Neural cell (in vitro differentiated cells): ENCODE measurements at regions not wholly inside any gene's neighbourhood (a gene's known extent, or its start where the extent isn't known, plus 50 kb on each side); places are given as distances from the start of the nearest gene placed in this dataset.

ENCODE experiments used
- H2AFZ ChIP-seq: fragments of 200-600, 300-800 bp; sonication (generic), shearing (Covaris generic); 2 replicates; pipeline ENCODE4 v1.6.0; 2014; ENCODE audit warnings: low read depth, mild to moderate bottlenecking, antibody characterized with exemption, low read length, moderate library complexity
- H3F3A ChIP-seq: fragments of 200-600 bp; shearing (Covaris generic); 2 replicates; pipeline ENCODE4 v1.6.1; 2016; ENCODE audit warnings: mild to moderate bottlenecking, moderate library complexity, mixed read lengths, antibody characterized with exemption, low read length; ENCODE audit not compliant: insufficient read depth, poor library complexity, severe bottlenecking
- H3K27ac ChIP-seq: fragments of 200-600, 300-800 bp; sonication (generic), shearing (Covaris generic); 2 replicates; pipeline ENCODE4 v1.5.1; 2014; ENCODE audit warnings: mild to moderate bottlenecking, low read length, moderate library complexity
- H3K27me3 ChIP-seq: fragments of 300-800, 200-600 bp; sonication (generic), shearing (Covaris generic); 2 replicates; pipeline ENCODE4 v1.6.0; 2014; ENCODE audit warnings: mild to moderate bottlenecking, low read depth, low read length, moderate library complexity; ENCODE audit not compliant: insufficient read depth
- H3K36me3 ChIP-seq: fragments of 300-800, 200-600 bp; sonication (generic), shearing (Covaris generic); 2 replicates; pipeline ENCODE4 v1.5.1; 2014; ENCODE audit warnings: mild to moderate bottlenecking, antibody characterized with exemption, low read length, moderate library complexity; ENCODE audit not compliant: insufficient read depth
- H3K4me2 ChIP-seq: fragments of 300-800, 200-600 bp; sonication (generic), shearing (Covaris generic); 2 replicates; pipeline ENCODE4 v1.6.0; 2014; ENCODE audit warnings: mild to moderate bottlenecking, low read length
- H3K4me3 ChIP-seq: fragments of 300-800, 200-600 bp; sonication (generic), shearing (Covaris generic); 2 replicates; pipeline ENCODE4 v1.5.1; 2014; ENCODE audit warnings: mild to moderate bottlenecking, low read length, moderate library complexity
- H3K79me2 ChIP-seq: fragments of 200-600 bp; shearing (Covaris generic); replicated peaks from 2 replicates; pipeline ENCODE4 v1.6.0; 2014; ENCODE audit warnings: mild to moderate bottlenecking, low read length, moderate library complexity; ENCODE audit not compliant: insufficient read depth
- H3K9ac ChIP-seq: fragments of 300-800, 200-600 bp; sonication (generic), shearing (Covaris generic); 2 replicates; pipeline ENCODE4 v1.6.1; 2016; ENCODE audit warnings: mild to moderate bottlenecking, low read length, mixed read lengths
- H3K9me2 ChIP-seq: fragments of 200-600 bp; shearing (Covaris generic); 2 replicates; pipeline ENCODE4 v1.6.1; 2016; ENCODE audit warnings: mild to moderate bottlenecking, low read length, mixed read lengths; ENCODE audit not compliant: insufficient read depth
- H3K9me3 ChIP-seq: fragments of 200-600, 300-800 bp; sonication (generic), shearing (Covaris generic); 2 replicates; pipeline ENCODE4 v1.6.1; 2016; ENCODE audit warnings: mild to moderate bottlenecking, mixed run types, low read length, moderate library complexity, mixed read lengths
- H4K20me1 ChIP-seq: fragments of 200-600 bp; shearing (Covaris generic); 2 replicates; pipeline ENCODE4 v1.6.1; 2016; ENCODE audit warnings: mild to moderate bottlenecking, mixed run types; ENCODE audit not compliant: insufficient read depth
- CTCF ChIP-seq: fragments of 450-650 bp; IDR thresholded peaks from 2 replicates; pipeline ENCODE4 v1.5.1; 2014; ENCODE audit warnings: antibody characterized with exemption, mild to moderate bottlenecking, moderate library complexity; ENCODE audit not compliant: poor library complexity, severe bottlenecking
- EP300 ChIP-seq: fragments of 450-650 bp; conservative IDR thresholded peaks from 2 replicates; pipeline ENCODE4 v1.6.1; 2014; ENCODE audit warnings: antibody characterized with exemption, mild to moderate bottlenecking, moderate library complexity; ENCODE audit not compliant: poor library complexity, severe bottlenecking
- EZH2 ChIP-seq: fragments of 200-600, 300-800 bp; shearing (Covaris generic), sonication (generic); IDR thresholded peaks from 2 replicates; pipeline ENCODE4 v1.6.1; 2014; ENCODE audit warnings: antibody characterized with exemption, low read length, borderline replicate concordance, mild to moderate bottlenecking; ENCODE audit not compliant: insufficient read depth, poor library complexity, severe bottlenecking
- MXI1 ChIP-seq: fragments of 450-650 bp; conservative IDR thresholded peaks from 2 replicates; pipeline ENCODE4 v1.6.1; 2014; ENCODE audit warnings: antibody characterized with exemption, mild to moderate bottlenecking; ENCODE audit not compliant: poor library complexity, severe bottlenecking
- POLR2AphosphoS5 ChIP-seq: IDR thresholded peaks from 2 replicates; pipeline ENCODE4 v1.6.1; 2012
- RAD21 ChIP-seq: fragments of 450-650 bp; conservative IDR thresholded peaks from 2 replicates; pipeline ENCODE4 v1.6.1; 2014; ENCODE audit warnings: antibody characterized with exemption, mild to moderate bottlenecking, moderate library complexity
- REST ChIP-seq: IDR thresholded peaks from 2 replicates; pipeline ENCODE4 v1.6.1; 2012; ENCODE audit warnings: borderline replicate concordance
- SMC3 ChIP-seq: fragments of 450-650 bp; conservative IDR thresholded peaks from 2 replicates; pipeline ENCODE4 v1.6.1; 2014; ENCODE audit warnings: antibody characterized with exemption, mild to moderate bottlenecking, moderate library complexity; ENCODE audit not compliant: poor library complexity
- TAF1 ChIP-seq: IDR thresholded peaks from 2 replicates; pipeline ENCODE4 v1.6.1; 2012; ENCODE audit warnings: low read depth

- no peaks in the 10 kb centered on the region for H3K79me2 ChIP-seq
- H3K4me3 ChIP-seq: no peak overlapping the region
- H3F3A ChIP-seq: no peaks in the 10 kb centered on the region
- H4K20me1 ChIP-seq: no peaks in the 10 kb centered on the region
- no peak overlapping the region for H3K9ac ChIP-seq
- TF ChIP-seq POLR2AphosphoS5 (no peak), MXI1 (no peak), CTCF (no peak), TAF1 (no peak), EP300 (no peak), REST (no peak), EZH2 (no peak), SMC3 (no peak), RAD21 (no peak)
- no peaks in the 10 kb centered on the region for H3K36me3 ChIP-seq
- no peak overlapping the region for H2AFZ ChIP-seq
- no peak overlapping the region for H3K27ac ChIP-seq
- no peaks in the 10 kb centered on the region for H3K9me3 ChIP-seq
- H3K4me2 ChIP-seq: no peak overlapping the region
- no peaks in the 10 kb centered on the region for H3K27me3 ChIP-seq
- no peaks in the 10 kb centered on the region for H3K9me2 ChIP-seq
Measured at GRCh38 chr6:144647406-144647964, 362.4 kb downstream of the UTRN start.

- H2AFZ ChIP-seq: no peak overlapping the region
- no peaks in the 10 kb centered on the region for H4K20me1 ChIP-seq
- H3K9me2 ChIP-seq: no peaks in the 10 kb centered on the region
- no peaks in the 10 kb centered on the region for H3K27me3 ChIP-seq
- H3K27ac ChIP-seq: no peak overlapping the region
- no peaks in the 10 kb centered on the region for H3K9me3 ChIP-seq
- no peak overlapping the region for H3K9ac ChIP-seq
- H3K79me2 ChIP-seq: no peaks in the 10 kb centered on the region
- H3K4me3 ChIP-seq: no peak overlapping the region
- H3K4me2 ChIP-seq: no peak overlapping the region
- TF ChIP-seq RAD21 (no peak), EP300 (no peak), TAF1 (no peak), SMC3 (peak; percentile 51), EZH2 (no peak), POLR2AphosphoS5 (no peak), REST (no peak), MXI1 (no peak), CTCF (peak; percentile 38)
- no peaks in the 10 kb centered on the region for H3K36me3 ChIP-seq
- H3F3A ChIP-seq: no peaks in the 10 kb centered on the region
Measured at GRCh38 chr6:144647971-144648651, 363.0 kb downstream of the UTRN start.
